AG09309 (cell line): ENCODE measurements at regions not wholly inside any gene's neighbourhood (a gene's known extent, or its start where the extent isn't known, plus 50 kb on each side); places are given as distances from the start of the nearest gene placed in this dataset.
"Not testable (repeated sequence)": the region's sequence is repeated elsewhere in the genome, so short reads cannot be mapped to it uniquely, and the experiment has no call there.

Source experiments
- DNase-seq: peaks from one replicate; pipeline ENCODE4 v3.0.0-alpha.2; 2010; ENCODE audit warnings: low read depth
- H3K4me3 ChIP-seq: 2 replicates; pipeline ENCODE4 v1.5.1; 2011; ENCODE audit warnings: mild to moderate bottlenecking, low read depth, low read length, moderate library complexity; ENCODE audit not compliant: control insufficient read depth
- TF ChIP-seq, protein P1 (sequence below): IDR thresholded peaks from 2 replicates; pipeline ENCODE4 v1.5.1; 2011; ENCODE audit warnings: mild to moderate bottlenecking, low read depth, low read length, inconsistent platforms; ENCODE audit not compliant: insufficient read depth, control insufficient read depth; ENCODE audit errors: missing control alignments

GRCh38 chr9:118674942-118675341, 694.3 kb downstream of the BRINP1 start:
- DNase-seq = no peak
- no peak overlapping the region for H3K4me3 ChIP-seq
- TF ChIP-seq, protein P1, sequence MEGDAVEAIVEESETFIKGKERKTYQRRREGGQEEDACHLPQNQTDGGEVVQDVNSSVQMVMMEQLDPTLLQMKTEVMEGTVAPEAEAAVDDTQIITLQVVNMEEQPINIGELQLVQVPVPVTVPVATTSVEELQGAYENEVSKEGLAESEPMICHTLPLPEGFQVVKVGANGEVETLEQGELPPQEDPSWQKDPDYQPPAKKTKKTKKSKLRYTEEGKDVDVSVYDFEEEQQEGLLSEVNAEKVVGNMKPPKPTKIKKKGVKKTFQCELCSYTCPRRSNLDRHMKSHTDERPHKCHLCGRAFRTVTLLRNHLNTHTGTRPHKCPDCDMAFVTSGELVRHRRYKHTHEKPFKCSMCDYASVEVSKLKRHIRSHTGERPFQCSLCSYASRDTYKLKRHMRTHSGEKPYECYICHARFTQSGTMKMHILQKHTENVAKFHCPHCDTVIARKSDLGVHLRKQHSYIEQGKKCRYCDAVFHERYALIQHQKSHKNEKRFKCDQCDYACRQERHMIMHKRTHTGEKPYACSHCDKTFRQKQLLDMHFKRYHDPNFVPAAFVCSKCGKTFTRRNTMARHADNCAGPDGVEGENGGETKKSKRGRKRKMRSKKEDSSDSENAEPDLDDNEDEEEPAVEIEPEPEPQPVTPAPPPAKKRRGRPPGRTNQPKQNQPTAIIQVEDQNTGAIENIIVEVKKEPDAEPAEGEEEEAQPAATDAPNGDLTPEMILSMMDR = no peak

- DNase-seq, H3K4me3 ChIP-seq: not testable (repeated sequence)
Observed at GRCh38 chr9:118677936-118678653, 691.1 kb downstream of the BRINP1 start.

DNA sequence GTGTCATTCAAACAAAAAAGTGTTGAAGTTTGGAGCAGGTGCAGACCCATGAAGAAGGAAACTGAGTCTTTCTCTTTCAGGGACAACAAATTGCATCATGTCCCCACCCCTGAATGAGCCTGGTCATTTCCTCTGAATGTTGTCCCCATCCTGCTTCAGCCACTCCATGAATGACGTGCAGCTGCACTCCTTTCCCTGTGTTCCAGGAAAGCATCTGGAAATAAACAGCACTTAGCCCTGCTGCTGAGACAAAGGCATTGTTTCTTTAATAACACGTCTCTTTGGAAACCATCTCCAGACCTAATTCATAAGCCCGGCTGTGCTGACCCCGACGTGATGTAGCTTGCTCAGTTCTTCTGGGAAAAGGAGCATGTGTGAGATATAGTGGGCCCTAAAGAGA, 682.3 kb downstream of the BRINP1 start:
- no peak overlapping the region for H3K4me3 ChIP-seq
- no peak for DNase-seq
- TF ChIP-seq, protein P1 = no peak

DNA sequence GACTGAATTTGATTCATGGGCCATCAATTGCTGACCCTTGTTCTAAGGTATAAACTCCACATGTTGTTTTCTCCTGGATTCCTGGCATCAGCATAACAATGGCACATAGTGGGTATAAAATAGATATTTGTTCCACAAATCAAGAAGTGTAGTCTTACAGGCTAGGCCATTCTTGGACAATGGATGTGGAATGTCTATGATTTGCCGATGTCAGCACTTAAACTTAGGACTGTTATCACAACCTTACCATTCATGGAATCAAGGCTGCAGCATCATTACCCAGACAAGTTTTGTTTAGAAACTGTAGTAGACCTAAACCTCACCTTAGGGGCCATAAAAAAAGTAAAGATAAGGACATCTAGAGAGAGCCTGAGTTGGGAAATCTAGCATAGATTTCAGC, 680.0 kb downstream of the BRINP1 start:
- H3K4me3 ChIP-seq = no peak overlapping the region
- TF ChIP-seq, protein P1 = no peak
- DNase-seq = no peak

- H3K4me3 ChIP-seq = no peak overlapping the region
- no peak for DNase-seq
- TF ChIP-seq, protein P1 = no peak
Observed at GRCh38 chr9:118692613-118693012, 676.6 kb downstream of the BRINP1 start.

DNA sequence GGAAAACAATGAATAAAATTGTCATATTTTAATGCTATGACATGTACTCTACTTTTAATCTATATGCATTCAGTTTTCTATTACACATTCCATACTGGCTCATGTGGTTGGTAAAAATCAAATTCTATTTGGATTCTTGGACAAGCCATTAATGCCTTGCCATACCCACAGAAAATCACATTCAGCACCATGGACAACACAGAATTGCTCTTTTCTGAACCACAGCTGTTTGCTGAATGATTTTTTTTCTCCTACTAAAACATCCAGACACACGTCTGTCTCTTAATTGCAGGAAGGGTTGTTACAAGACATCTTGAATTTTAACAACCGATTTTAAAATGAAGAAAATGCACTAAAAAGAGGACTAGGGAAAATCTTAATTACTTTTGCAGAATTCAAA, 675.6 kb downstream of the BRINP1 start:
- DNase-seq = no peak
- no peak overlapping the region for H3K4me3 ChIP-seq
- TF ChIP-seq, protein P1 = no peak

DNA sequence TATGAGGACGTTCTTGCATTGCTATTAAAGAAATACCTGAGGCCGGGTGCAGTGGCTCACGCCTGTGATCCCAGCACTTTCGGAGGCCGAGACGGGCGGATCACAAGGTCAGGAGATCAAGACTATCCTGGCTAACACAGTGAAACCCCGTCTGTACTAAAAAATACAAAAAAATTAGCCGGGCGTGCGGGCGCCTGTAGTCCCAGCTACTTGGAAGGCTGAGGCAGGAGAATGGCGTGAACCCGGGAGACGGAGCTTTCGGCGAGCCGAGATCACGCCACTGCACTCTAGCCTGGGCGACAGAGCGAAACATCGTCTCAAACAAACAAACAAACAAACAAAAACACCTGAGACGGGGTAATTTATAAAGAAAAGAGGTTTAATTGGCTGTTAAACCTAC, 674.0 kb downstream of the BRINP1 start:
- not testable (repeated sequence) for H3K4me3 ChIP-seq

DNA sequence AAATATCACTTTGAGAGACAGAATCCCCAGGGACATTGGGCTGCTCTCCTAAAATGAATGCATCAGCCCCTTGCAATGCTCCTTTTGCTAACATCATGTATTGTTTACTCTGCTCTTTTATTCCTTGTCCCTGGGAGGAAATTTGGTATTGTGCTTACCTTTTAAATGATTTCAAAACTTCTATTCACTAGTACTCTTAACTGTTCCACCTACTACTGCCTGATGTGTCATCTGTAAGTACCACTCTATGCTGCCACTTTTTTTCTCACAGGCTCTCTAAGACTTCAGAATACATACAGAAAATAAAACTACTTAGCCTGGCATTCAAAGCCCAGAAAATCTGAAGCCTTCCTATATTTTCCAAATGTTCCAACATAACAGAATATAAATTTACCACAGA, 667.2 kb downstream of the BRINP1 start:
- no peak for DNase-seq
- H3K4me3 ChIP-seq = no peak overlapping the region
- TF ChIP-seq, protein P1 = no peak

More for the DNA sequence above, 674.0 kb downstream of the BRINP1 start:
- DNase-seq = not testable (repeated sequence)
